HG03432 (cell line): ENCODE measurements at regions not wholly inside any gene's neighbourhood (a gene's known extent, or its start where the extent isn't known, plus 50 kb on each side); places are given as distances from the start of the nearest gene placed in this dataset.
A peak's percentile ranks its signal among the peaks of the same experiment; 100 is the strongest.

Experiments
- ATAC-seq: cut with Tn5 transposase; IDR thresholded peaks from one replicate; pipeline ENCODE4 v1.9.1; 2021; ENCODE audit warnings: mild to moderate bottlenecking, moderate library complexity; ENCODE audit not compliant: unreplicated experiment

- no peak for ATAC-seq
Observed at GRCh38 chr5:143761663-143762062, 50.3 kb upstream of the HMHB1 start.

GRCh38 chr5:143760755-143761154 lies 51.2 kb upstream of the HMHB1 start:
- ATAC-seq: no peak

- peak; percentile 64 for ATAC-seq
Observed at GRCh38 chr5:143760131-143760505, 51.8 kb upstream of the HMHB1 start.

- peak; percentile 37 for ATAC-seq
Observed at GRCh38 chr5:143759396-143760130, 52.4 kb upstream of the HMHB1 start.

- ATAC-seq: peak; percentile 65
Observed at GRCh38 chr5:143758750-143759149, 53.2 kb upstream of the HMHB1 start.

GRCh38 chr5:143758015-143758414 lies 53.9 kb upstream of the HMHB1 start:
- no peak for ATAC-seq

GRCh38 chr5:143757116-143757515 lies 54.8 kb upstream of the HMHB1 start:
- ATAC-seq: no peak

- ATAC-seq: no peak
Observed at GRCh38 chr5:143755966-143756365, 56.0 kb upstream of the HMHB1 start.

GRCh38 chr5:143752165-143752850 lies 59.7 kb upstream of the HMHB1 start:
- no peak for ATAC-seq

- ATAC-seq: no peak
Observed at GRCh38 chr5:143751342-143751741, 60.6 kb upstream of the HMHB1 start.

- no peak for ATAC-seq
Observed at GRCh38 chr5:143749581-143750205, 62.3 kb upstream of the HMHB1 start.

GRCh38 chr5:143748516-143748915 lies 63.4 kb upstream of the HMHB1 start:
- ATAC-seq: no peak

GRCh38 chr5:143742951-143743350 lies 69.0 kb upstream of the HMHB1 start:
- no peak for ATAC-seq

- ATAC-seq: no peak
Observed at GRCh38 chr5:143741421-143741820, 70.5 kb upstream of the HMHB1 start.

GRCh38 chr5:143740956-143741355 lies 71.0 kb upstream of the HMHB1 start:
- ATAC-seq: no peak

- ATAC-seq: no peak
Observed at GRCh38 chr5:143739746-143740145, 72.2 kb upstream of the HMHB1 start.

GRCh38 chr5:143738417-143739401 lies 73.3 kb upstream of the HMHB1 start:
- ATAC-seq: peak; percentile 67

- no peak for ATAC-seq
Observed at GRCh38 chr5:143737062-143737461, 74.9 kb upstream of the HMHB1 start.

- ATAC-seq: no peak
Observed at GRCh38 chr5:143734456-143734780, 77.5 kb upstream of the HMHB1 start.

GRCh38 chr5:143733665-143734455 lies 78.1 kb upstream of the HMHB1 start:
- ATAC-seq: no peak
